HG02885 (cell line): ENCODE measurements at regions not wholly inside any gene's neighbourhood (a gene's known extent, or its start where the extent isn't known, plus 50 kb on each side); places are given as distances from the start of the nearest gene placed in this dataset.

Source experiments
- ATAC-seq: cut with Tn5 transposase; IDR thresholded peaks from one replicate; pipeline ENCODE4 v1.9.1; 2021; ENCODE audit warnings: mild to moderate bottlenecking; ENCODE audit not compliant: unreplicated experiment, poor library complexity

- ATAC-seq, result no peak
Measured at GRCh38 chr3:102074946-102075345, 225.6 kb downstream of the NFKBIZ start.

GRCh38 chr3:102078401-102078800 is 229.1 kb downstream of the NFKBIZ start:
- no peak for ATAC-seq

GRCh38 chr3:102078854-102079808 is 229.8 kb downstream of the NFKBIZ start:
- ATAC-seq, result no peak

GRCh38 chr3:102079809-102080197 is 230.5 kb downstream of the NFKBIZ start:
- no peak for ATAC-seq

- no peak for ATAC-seq
Measured at GRCh38 chr3:102081572-102082289, 232.4 kb downstream of the NFKBIZ start.

GRCh38 chr3:102083473-102083872 is 234.2 kb downstream of the NFKBIZ start:
- no peak for ATAC-seq

GRCh38 chr3:102084006-102084405 is 234.7 kb downstream of the NFKBIZ start:
- no peak for ATAC-seq

GRCh38 chr3:102084704-102085103 is 235.4 kb downstream of the NFKBIZ start:
- ATAC-seq, result no peak

GRCh38 chr3:102085431-102086176 is 236.3 kb downstream of the NFKBIZ start:
- ATAC-seq, result no peak

GRCh38 chr3:102087236-102087635 is 237.9 kb downstream of the NFKBIZ start:
- ATAC-seq, result no peak

- ATAC-seq, result no peak
Measured at GRCh38 chr3:102089239-102089638, 239.9 kb downstream of the NFKBIZ start.

- no peak for ATAC-seq
Measured at GRCh38 chr3:102089904-102090720, 240.8 kb downstream of the NFKBIZ start.

GRCh38 chr3:102090721-102091045 is 241.4 kb downstream of the NFKBIZ start:
- no peak for ATAC-seq

GRCh38 chr3:102091358-102091757 is 242.0 kb downstream of the NFKBIZ start:
- ATAC-seq, result no peak

GRCh38 chr3:102092617-102093466 is 243.5 kb downstream of the NFKBIZ start:
- no peak for ATAC-seq

- no peak for ATAC-seq
Measured at GRCh38 chr3:102094506-102094905, 245.2 kb downstream of the NFKBIZ start.

GRCh38 chr3:102095383-102095782 is 246.1 kb downstream of the NFKBIZ start:
- ATAC-seq, result no peak

- ATAC-seq, result no peak
Measured at GRCh38 chr3:102096066-102096465, 246.8 kb downstream of the NFKBIZ start.
